GM13976 (cell line): ENCODE measurements at regions not wholly inside any gene's neighbourhood (a gene's known extent, or its start where the extent isn't known, plus 50 kb on each side); places are given as distances from the start of the nearest gene placed in this dataset.

ENCODE experiments used
- DNase-seq: peaks from one replicate; pipeline ENCODE4 v3.0.0; 2012; ENCODE audit warnings: low spot score
- CTCF ChIP-seq: IDR thresholded peaks from 2 replicates; pipeline ENCODE4 v1.5.1; 2012; ENCODE audit warnings: borderline replicate concordance, mild to moderate bottlenecking; ENCODE audit not compliant: insufficient read depth; ENCODE audit errors: extremely low read depth, missing control alignments, control extremely low read depth
- in situ Hi-C: fragments of 300-500 bp; cut with MboI; formaldehyde crosslinking; loops from one replicate; pipeline ENCODE4 v1.12.0; 2022; ENCODE audit warnings: low sequenced_read_pairs, mixed read lengths, inconsistent platforms; ENCODE audit not compliant: unreplicated experiment

- in situ Hi-C loops, result no loop called here
- DNase-seq, result no peak
- no peak for TF ChIP-seq CTCF
Measured at GRCh38 chr14:65204056-65204455, 101.7 kb upstream of the MAX start.

DNA sequence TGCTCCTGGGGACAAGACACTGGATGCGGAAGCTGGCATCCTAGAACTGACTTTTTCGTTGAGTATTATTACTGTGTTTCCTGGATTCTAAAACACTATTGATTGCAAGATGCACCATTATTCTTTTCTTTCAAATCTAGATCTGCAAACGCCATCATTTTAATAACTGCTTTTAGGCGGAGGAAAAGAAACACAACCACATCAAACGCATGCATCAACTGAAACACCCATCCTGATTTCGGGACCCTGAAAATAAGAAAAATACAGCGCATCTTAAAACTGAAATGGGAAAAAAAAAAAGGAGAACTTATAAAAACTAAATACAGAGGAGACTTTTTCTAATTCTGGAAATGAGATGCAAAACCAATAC, 103.7 kb upstream of the MAX start:
- in situ Hi-C loops, result no loop called here
- DNase-seq, result no peak
- TF ChIP-seq CTCF, result no peak

DNA sequence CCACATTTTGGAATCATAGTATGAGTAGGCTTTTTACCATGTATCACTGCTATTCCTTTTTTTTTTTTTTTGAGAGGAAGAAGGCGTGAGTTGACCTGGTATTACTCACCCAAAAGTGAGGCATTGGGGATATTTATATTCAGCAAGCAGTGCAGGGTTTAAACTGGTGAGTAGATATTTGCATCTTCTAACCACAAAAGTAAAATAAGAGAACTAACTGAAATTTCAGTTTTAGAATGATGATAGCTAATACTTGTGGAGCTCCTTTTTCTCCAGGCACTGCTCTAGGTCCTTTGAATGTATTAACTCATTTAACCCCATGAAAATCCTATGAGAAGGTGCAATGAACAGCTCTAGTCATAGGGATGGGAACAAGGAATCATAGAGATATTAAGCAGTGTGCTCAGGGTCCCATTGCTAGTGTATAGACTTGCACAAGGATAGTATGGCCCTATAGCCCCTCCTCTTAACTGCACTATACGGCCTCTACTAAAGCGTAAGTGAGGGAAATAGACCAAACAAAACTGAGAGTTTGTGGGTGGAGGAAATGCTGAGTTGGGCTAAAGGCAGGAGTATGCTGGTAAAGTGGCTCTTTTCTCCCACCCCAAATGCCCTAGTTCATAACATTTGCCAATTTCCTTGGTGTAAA, 104.3 kb upstream of the MAX start:
- TF ChIP-seq CTCF, result no peak
- in situ Hi-C loops, result no loop called here
- peak; percentile 72 for DNase-seq

DNA sequence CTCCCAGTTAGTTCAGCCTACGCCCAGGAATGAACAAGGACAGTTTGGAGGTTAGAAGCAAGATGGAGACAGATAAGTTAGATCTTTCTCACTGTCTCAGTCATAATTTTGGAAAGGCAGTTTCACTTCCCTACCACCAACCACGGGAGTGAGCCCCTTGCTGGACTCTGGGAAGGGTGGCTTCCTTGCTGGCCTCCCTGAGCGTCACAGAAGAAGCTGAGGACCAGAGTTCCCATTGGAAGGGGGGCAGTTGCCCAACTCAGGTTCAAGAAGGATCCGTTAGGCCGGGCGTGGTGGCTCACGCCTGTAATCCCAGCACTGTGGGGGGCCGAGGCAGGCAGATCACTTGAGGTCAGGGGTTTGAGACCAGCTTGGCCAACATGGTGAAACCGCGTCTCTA, 106.2 kb upstream of the MAX start:
- no peak for TF ChIP-seq CTCF
- in situ Hi-C loops, result no loop called here
- no peak for DNase-seq

DNA sequence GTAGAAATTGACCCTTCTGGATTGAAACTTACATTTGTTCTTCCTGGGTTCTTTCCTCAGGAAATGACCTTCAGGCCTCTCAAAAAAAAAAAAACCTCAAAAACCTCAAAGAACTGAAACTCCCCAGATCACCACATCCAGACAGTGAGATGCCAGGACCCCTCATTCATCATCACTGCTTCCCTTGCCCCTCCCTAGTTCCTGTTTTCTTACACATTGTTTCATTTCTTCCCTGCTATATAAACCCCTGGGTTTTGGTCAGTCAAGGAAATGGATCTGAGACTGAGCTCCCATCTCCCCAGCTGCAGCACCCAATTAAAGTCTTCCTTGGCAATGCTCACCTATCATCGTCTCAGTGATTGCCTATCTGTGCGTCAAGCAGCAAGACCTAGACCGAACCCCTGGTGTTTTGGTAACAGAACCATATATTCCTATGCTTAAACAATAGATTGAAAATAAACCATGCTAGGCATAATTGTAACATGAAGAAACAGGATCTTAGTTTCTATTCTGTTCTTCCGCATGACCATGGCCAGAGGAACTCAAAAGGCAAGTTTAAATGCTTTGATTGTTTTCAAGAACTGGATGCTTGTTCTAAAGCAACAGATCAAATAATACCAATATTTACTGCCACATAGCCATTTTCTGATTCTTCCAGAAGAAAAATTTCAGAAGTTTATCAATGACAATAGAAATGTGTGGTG, 108.0 kb upstream of the MAX start:
- in situ Hi-C loops, result no loop called here
- DNase-seq, result no peak
- no peak for TF ChIP-seq CTCF

GRCh38 chr14:65210822-65211182, 108.5 kb upstream of the MAX start:
- TF ChIP-seq CTCF, result no peak
- no peak for DNase-seq
- in situ Hi-C loops, result no loop called here
